ENCODE measurements at regions not wholly inside any gene's neighbourhood (a gene's known extent, or its start where the extent isn't known, plus 50 kb on each side); places are given as distances from the start of the nearest gene placed in this dataset.

DNA sequence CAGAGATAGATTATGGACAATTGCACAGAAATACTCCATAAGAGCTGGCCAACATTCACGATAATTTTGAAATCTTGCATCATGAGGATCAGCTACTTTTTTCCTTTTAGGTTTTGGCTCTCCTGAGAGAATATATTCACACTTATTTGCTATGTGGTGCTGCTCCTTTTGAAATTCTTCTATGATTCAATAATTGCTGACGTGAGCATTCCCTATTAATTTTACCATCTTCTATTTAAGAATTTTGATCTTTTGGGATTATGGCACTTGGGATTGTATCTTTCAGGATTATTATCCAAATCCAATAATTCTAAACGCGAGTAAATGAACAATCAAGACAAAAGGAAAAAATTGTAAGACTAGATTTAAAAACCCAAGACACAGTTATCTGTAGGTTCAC lies 358.8 kb downstream of the ELAVL2 start:
- Histone ChIP-seq H3K4me3 (ENCODE audit: low read depth, low read length) (no peak overlapping the region), H3K9me3 (ENCODE audit: control insufficient read depth, low read length) (no peaks in the 10 kb centered on the region), H2AFZ (no peak overlapping the region), H3K27ac (no peak overlapping the region), H3K4me1 (no peaks in the 10 kb centered on the region), H3K9ac (no peak overlapping the region), H3K79me2 (no peaks in the 10 kb centered on the region), H3K27me3 (ENCODE audit: control insufficient read depth, insufficient read depth, low read length) (no peaks in the 10 kb centered on the region), H3K36me3 (ENCODE audit: control insufficient read depth, insufficient read depth, low read length) (no peaks in the 10 kb centered on the region), H3K4me2 (ENCODE audit: low read length) (no peak overlapping the region)
- TF ChIP-seq, protein P1, sequence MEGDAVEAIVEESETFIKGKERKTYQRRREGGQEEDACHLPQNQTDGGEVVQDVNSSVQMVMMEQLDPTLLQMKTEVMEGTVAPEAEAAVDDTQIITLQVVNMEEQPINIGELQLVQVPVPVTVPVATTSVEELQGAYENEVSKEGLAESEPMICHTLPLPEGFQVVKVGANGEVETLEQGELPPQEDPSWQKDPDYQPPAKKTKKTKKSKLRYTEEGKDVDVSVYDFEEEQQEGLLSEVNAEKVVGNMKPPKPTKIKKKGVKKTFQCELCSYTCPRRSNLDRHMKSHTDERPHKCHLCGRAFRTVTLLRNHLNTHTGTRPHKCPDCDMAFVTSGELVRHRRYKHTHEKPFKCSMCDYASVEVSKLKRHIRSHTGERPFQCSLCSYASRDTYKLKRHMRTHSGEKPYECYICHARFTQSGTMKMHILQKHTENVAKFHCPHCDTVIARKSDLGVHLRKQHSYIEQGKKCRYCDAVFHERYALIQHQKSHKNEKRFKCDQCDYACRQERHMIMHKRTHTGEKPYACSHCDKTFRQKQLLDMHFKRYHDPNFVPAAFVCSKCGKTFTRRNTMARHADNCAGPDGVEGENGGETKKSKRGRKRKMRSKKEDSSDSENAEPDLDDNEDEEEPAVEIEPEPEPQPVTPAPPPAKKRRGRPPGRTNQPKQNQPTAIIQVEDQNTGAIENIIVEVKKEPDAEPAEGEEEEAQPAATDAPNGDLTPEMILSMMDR (IDR thresholded peaks at IDR 0.05) = no peak

DNA sequence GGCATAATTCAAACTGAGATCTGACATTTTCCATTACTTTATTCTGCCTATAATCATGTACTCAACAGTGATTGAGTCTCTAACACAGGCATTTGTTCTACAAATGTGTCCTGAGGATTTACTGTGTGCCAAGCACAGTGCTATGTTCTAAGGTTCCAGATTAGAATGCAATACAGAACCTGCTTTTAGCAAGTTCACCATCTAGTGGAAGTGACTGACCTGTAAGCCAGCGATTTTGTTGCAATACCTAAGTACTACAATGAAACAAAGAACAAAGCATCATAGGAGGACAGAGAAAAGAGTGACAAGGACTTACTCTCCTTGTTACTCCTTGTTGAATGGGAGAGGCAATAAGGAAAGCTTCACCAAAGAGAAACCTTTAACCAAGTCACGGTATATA lies 348.1 kb downstream of the ELAVL2 start:
- Histone ChIP-seq H3K27me3 (ENCODE audit: control insufficient read depth, insufficient read depth, low read length) (no peaks in the 10 kb centered on the region), H3K27ac (no peak overlapping the region), H2AFZ (no peak overlapping the region), H3K36me3 (ENCODE audit: control insufficient read depth, insufficient read depth, low read length) (no peaks in the 10 kb centered on the region), H3K4me1 (no peaks in the 10 kb centered on the region), H3K9me3 (ENCODE audit: control insufficient read depth, low read length) (no peaks in the 10 kb centered on the region), H3K9ac (no peak overlapping the region), H3K79me2 (no peaks in the 10 kb centered on the region), H3K4me2 (ENCODE audit: low read length) (no peak overlapping the region), H3K4me3 (ENCODE audit: low read depth, low read length) (no peak overlapping the region)
- TF ChIP-seq, protein P1 (IDR thresholded peaks at IDR 0.05) = no peak

DNA sequence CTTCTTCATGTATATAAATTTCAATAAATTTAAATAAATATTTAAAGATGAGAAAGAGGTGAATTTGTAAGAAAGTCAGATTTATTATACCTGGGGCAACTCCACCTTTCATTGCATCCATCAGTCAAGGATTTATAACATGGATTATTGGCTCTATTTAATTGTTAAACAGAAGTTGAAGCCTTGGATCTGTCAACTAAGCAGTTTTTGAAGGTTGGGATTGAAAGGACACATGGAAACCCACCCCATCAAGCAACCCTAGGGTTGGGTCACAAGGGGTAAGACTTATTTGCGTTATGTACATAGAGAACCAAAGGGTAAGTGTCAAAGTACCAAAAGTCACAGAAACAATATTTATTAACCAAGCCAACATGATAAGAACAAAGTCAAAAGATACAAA lies 342.5 kb downstream of the ELAVL2 start:
- H3K36me3 ChIP-seq (ENCODE audit: control insufficient read depth, insufficient read depth, low read length) = no peaks in the 10 kb centered on the region
- no peaks in the 10 kb centered on the region for H3K27me3 ChIP-seq (ENCODE audit: control insufficient read depth, insufficient read depth, low read length)
- H3K9me3 ChIP-seq (ENCODE audit: control insufficient read depth, low read length) = no peaks in the 10 kb centered on the region
- H2AFZ ChIP-seq = no peak overlapping the region
- H3K27ac ChIP-seq = no peak overlapping the region
- TF ChIP-seq, protein P1 (IDR thresholded peaks at IDR 0.05) = no peak
- H3K4me1 ChIP-seq = no peaks in the 10 kb centered on the region
- no peak overlapping the region for H3K4me3 ChIP-seq (ENCODE audit: low read depth, low read length)
- no peak overlapping the region for H3K9ac ChIP-seq
- H3K79me2 ChIP-seq = no peaks in the 10 kb centered on the region
- no peak overlapping the region for H3K4me2 ChIP-seq (ENCODE audit: low read length)

DNA sequence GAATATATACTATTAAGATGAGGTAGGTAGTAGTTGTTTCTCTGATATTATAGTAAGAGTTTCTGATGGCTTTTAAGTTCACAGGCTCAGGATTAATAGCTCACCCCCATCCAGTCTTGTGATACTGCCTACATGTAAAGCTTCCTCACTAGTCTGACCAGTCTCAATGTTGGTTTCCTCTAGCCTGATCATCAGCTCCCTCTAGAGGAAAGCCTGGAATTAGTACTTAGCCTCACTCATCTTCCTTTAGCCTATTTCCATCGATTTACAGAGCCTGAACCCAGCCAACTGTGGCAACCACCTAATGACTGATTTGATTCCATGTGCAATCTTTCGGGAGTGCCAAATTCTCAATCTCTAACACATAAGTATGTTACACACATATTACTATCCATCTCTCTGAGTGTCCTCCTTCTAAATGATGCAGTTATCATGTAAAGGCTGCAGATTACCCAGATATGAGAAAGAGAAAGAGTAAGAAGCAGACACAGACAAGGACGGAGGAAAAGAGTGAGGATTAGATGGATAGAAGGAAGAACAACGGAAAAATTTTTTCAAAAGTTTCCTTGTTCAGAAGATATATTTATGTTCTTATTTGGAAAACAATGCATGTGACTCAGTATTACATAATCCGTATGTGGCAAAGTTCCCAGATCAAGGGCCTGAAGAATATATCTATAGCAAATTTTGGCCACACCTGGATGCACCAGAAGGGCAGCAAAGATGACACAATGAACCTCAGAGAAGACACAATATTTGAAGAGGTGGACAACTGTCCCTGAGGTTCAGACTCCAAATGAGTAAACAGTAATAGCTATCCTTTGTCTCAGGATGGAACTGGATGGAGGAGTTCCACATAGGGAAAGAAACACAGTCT lies 333.7 kb downstream of the ELAVL2 start:
- Histone ChIP-seq H3K4me2 (ENCODE audit: low read length) (no peak overlapping the region), H2AFZ (no peak overlapping the region), H3K9ac (no peak overlapping the region), H3K27me3 (ENCODE audit: control insufficient read depth, insufficient read depth, low read length) (no peaks in the 10 kb centered on the region), H3K79me2 (no peaks in the 10 kb centered on the region), H3K36me3 (ENCODE audit: control insufficient read depth, insufficient read depth, low read length) (no peaks in the 10 kb centered on the region), H3K4me3 (ENCODE audit: low read depth, low read length) (no peak overlapping the region), H3K9me3 (ENCODE audit: control insufficient read depth, low read length) (no peaks in the 10 kb centered on the region), H3K4me1 (no peaks in the 10 kb centered on the region), H3K27ac (no peak overlapping the region)
- TF ChIP-seq, protein P1 (IDR thresholded peaks at IDR 0.05) = no peak

DNA sequence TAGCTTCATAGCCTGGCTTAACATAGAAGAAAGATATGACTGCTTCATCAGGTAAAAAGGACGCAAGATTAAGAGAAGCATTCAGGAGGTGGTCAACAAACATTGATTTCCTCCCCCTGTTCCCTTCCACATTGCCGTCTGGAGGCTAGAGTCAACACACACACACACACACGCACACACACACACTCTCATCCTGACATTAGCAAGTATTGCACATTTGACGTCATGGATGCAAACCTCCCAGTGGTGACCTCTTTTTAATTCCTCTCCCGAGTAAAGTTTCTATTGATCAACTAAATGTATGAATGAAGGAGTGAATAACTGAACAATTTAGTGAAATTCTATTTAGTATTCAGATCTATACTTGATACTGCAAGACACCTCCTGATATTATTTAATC lies 332.8 kb downstream of the ELAVL2 start:
- no peaks in the 10 kb centered on the region for H3K36me3 ChIP-seq (ENCODE audit: control insufficient read depth, insufficient read depth, low read length)
- H3K79me2 ChIP-seq = no peaks in the 10 kb centered on the region
- H2AFZ ChIP-seq = no peak overlapping the region
- no peaks in the 10 kb centered on the region for H3K4me1 ChIP-seq
- no peak overlapping the region for H3K27ac ChIP-seq
- H3K27me3 ChIP-seq (ENCODE audit: control insufficient read depth, insufficient read depth, low read length) = no peaks in the 10 kb centered on the region
- no peak overlapping the region for H3K9ac ChIP-seq
- no peaks in the 10 kb centered on the region for H3K9me3 ChIP-seq (ENCODE audit: control insufficient read depth, low read length)
- H3K4me2 ChIP-seq (ENCODE audit: low read length) = no peak overlapping the region
- no peak overlapping the region for H3K4me3 ChIP-seq (ENCODE audit: low read depth, low read length)
- TF ChIP-seq, protein P1 (IDR thresholded peaks at IDR 0.05) = no peak

Data from parathyroid adenoma (tissue), 2 donors.